ENCODE measurements at regions not wholly inside any gene's neighbourhood (a gene's known extent, or its start where the extent isn't known, plus 50 kb on each side); places are given as distances from the start of the nearest gene placed in this dataset.

DNA sequence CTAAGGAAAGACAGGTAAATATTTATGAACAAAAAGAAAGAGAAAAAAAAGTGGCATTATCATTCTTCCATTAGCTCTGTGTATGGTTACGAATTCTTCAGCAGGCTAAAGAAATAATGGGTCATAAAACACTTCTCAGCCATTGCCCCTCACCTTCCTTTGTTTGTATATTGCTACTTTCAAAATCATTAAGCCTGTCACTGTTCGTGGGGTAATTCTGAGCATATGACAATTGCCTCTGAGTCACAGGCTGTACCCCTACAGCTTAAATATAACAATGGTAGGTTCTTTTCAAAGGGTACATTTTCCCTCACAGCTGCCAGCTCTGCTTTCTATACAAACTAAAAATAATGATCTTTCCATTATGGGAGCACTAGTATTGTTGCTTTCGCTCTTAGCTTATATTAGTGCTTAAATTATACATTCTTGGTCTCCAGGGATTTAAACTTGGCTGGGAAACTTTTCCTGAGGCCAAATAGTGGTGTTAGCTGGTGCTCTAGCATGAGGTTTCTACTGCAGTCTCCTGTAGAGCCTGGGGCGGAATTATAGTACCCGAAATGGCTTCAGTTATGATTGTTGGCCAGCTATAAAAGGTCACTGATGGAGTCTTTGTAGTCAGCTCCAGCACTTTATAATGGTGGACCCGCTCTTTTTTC, 74.7 kb upstream of the CDH11 start:
- H3K4me1 Mint-ChIP-seq, result no peaks in the 10 kb centered on the region
- H3K4me3 Mint-ChIP-seq, result no peak overlapping the region
- H3K27ac Mint-ChIP-seq, result no peak overlapping the region
- no peaks in the 10 kb centered on the region for H3K9me3 Mint-ChIP-seq
- no peak for DNase-seq (ENCODE audit: low spot score)
- TF ChIP-seq, protein P1, sequence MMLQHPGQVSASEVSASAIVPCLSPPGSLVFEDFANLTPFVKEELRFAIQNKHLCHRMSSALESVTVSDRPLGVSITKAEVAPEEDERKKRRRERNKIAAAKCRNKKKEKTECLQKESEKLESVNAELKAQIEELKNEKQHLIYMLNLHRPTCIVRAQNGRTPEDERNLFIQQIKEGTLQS (CRISPR knock-in tag; conservative IDR thresholded peaks at IDR 0.05), result no peak
- no peak for TF ChIP-seq GRHL2 (CRISPR knock-in tag; IDR thresholded peaks at IDR 0.05; ENCODE audit: insufficient replicate concordance, severe bottlenecking)
- no peak for TF ChIP-seq NFATC4 (CRISPR knock-in tag; IDR thresholded peaks at IDR 0.05)
- no peak for TF ChIP-seq ZBTB21 (CRISPR knock-in tag; IDR thresholded peaks at IDR 0.05; ENCODE audit: borderline replicate concordance)
- TF ChIP-seq, protein P2, sequence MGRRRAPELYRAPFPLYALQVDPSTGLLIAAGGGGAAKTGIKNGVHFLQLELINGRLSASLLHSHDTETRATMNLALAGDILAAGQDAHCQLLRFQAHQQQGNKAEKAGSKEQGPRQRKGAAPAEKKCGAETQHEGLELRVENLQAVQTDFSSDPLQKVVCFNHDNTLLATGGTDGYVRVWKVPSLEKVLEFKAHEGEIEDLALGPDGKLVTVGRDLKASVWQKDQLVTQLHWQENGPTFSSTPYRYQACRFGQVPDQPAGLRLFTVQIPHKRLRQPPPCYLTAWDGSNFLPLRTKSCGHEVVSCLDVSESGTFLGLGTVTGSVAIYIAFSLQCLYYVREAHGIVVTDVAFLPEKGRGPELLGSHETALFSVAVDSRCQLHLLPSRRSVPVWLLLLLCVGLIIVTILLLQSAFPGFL (CRISPR knock-in tag; IDR thresholded peaks at IDR 0.05; ENCODE audit: borderline replicate concordance), result no peak
- TF ChIP-seq, protein P3, sequence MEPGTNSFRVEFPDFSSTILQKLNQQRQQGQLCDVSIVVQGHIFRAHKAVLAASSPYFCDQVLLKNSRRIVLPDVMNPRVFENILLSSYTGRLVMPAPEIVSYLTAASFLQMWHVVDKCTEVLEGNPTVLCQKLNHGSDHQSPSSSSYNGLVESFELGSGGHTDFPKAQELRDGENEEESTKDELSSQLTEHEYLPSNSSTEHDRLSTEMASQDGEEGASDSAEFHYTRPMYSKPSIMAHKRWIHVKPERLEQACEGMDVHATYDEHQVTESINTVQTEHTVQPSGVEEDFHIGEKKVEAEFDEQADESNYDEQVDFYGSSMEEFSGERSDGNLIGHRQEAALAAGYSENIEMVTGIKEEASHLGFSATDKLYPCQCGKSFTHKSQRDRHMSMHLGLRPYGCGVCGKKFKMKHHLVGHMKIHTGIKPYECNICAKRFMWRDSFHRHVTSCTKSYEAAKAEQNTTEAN (CRISPR knock-in tag; IDR thresholded peaks at IDR 0.05), result no peak
- TF ChIP-seq, protein P4, sequence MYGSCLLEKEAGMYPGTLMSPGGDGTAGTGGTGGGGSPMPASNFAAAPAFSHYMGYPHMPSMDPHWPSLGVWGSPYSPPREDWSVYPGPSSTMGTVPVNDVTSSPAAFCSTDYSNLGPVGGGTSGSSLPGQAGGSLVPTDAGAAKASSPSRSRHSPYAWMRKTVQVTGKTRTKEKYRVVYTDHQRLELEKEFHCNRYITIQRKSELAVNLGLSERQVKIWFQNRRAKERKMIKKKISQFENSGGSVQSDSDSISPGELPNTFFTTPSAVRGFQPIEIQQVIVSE (CRISPR knock-in tag; IDR thresholded peaks at IDR 0.05; ENCODE audit: borderline replicate concordance), result no peak
- no peak for TF ChIP-seq ZNF219 (CRISPR knock-in tag; IDR thresholded peaks at IDR 0.05; ENCODE audit: borderline replicate concordance)
- TF ChIP-seq ETV6 (CRISPR knock-in tag; IDR thresholded peaks at IDR 0.05), result no peak
- no peak for TF ChIP-seq MYBL2 (CRISPR knock-in tag; IDR thresholded peaks at IDR 0.05)
- TF ChIP-seq ATF1 (CRISPR knock-in tag; IDR thresholded peaks at IDR 0.05), result no peak
- no peak for ATAC-seq
- H3K27me3 Mint-ChIP-seq (ENCODE audit: low read depth), result peaks cover 62% of the 10 kb centered on the region
- CTCF ChIA-PET, result no interaction called here
- POLR2A ChIA-PET, result no interaction called here
- no peaks in the 10 kb centered on the region for H3K36me3 Mint-ChIP-seq

DNA sequence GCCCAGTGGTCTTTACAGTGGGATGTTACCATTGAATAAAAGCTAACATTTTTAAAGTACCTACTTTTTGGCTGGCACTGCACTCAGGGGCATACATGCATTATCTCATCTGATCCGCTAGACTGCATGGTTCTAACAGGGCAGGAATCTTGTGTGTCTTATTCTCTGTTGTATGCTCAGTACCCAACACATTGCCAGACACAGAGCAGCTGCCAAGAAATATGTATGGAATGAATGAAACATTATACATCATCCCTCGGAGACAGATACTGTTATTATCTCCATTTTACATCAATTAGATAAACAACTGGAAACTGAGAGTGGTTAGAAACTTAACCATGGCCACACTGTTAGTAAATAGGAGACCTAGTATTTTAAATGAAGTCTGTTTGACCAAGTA, 74.1 kb upstream of the CDH11 start:
- H3K9me3 Mint-ChIP-seq, result no peaks in the 10 kb centered on the region
- TF ChIP-seq SMAD4 (CRISPR knock-in tag; IDR thresholded peaks at IDR 0.05) (no peak), KAT7 (CRISPR knock-in tag; IDR thresholded peaks at IDR 0.05; ENCODE audit: borderline replicate concordance) (no peak), EMX1 (CRISPR knock-in tag; IDR thresholded peaks at IDR 0.05) (no peak), ZNF138 (CRISPR knock-in tag; conservative IDR thresholded peaks at IDR 0.05) (no peak), TCF7 (CRISPR knock-in tag; IDR thresholded peaks at IDR 0.05; ENCODE audit: low read depth) (no peak), FOXJ3 (CRISPR knock-in tag; IDR thresholded peaks at IDR 0.05; ENCODE audit: borderline replicate concordance) (no peak), ZNF396 (CRISPR knock-in tag; IDR thresholded peaks at IDR 0.05; ENCODE audit: borderline replicate concordance) (no peak), ZNF219 (CRISPR knock-in tag; IDR thresholded peaks at IDR 0.05; ENCODE audit: borderline replicate concordance) (no peak), HMGA2 (CRISPR knock-in tag; IDR thresholded peaks at IDR 0.05) (no peak)
- TF ChIP-seq, protein P5, sequence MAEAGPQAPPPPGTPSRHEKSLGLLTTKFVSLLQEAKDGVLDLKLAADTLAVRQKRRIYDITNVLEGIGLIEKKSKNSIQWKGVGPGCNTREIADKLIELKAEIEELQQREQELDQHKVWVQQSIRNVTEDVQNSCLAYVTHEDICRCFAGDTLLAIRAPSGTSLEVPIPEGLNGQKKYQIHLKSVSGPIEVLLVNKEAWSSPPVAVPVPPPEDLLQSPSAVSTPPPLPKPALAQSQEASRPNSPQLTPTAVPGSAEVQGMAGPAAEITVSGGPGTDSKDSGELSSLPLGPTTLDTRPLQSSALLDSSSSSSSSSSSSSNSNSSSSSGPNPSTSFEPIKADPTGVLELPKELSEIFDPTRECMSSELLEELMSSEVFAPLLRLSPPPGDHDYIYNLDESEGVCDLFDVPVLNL (CRISPR knock-in tag; IDR thresholded peaks at IDR 0.05; ENCODE audit: borderline replicate concordance, low read depth), result no peak
- TF ChIP-seq, protein P6, sequence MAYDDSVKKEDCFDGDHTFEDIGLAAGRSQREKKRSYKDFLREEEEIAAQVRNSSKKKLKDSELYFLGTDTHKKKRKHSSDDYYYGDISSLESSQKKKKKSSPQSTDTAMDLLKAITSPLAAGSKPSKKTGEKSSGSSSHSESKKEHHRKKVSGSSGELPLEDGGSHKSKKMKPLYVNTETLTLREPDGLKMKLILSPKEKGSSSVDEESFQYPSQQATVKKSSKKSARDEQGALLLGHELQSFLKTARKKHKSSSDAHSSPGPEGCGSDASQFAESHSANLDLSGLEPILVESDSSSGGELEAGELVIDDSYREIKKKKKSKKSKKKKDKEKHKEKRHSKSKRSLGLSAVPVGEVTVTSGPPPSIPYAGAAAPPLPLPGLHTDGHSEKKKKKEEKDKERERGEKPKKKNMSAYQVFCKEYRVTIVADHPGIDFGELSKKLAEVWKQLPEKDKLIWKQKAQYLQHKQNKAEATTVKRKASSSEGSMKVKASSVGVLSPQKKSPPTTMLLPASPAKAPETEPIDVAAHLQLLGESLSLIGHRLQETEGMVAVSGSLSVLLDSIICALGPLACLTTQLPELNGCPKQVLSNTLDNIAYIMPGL (CRISPR knock-in tag; IDR thresholded peaks at IDR 0.05), result no peak
- TF ChIP-seq, protein P7, sequence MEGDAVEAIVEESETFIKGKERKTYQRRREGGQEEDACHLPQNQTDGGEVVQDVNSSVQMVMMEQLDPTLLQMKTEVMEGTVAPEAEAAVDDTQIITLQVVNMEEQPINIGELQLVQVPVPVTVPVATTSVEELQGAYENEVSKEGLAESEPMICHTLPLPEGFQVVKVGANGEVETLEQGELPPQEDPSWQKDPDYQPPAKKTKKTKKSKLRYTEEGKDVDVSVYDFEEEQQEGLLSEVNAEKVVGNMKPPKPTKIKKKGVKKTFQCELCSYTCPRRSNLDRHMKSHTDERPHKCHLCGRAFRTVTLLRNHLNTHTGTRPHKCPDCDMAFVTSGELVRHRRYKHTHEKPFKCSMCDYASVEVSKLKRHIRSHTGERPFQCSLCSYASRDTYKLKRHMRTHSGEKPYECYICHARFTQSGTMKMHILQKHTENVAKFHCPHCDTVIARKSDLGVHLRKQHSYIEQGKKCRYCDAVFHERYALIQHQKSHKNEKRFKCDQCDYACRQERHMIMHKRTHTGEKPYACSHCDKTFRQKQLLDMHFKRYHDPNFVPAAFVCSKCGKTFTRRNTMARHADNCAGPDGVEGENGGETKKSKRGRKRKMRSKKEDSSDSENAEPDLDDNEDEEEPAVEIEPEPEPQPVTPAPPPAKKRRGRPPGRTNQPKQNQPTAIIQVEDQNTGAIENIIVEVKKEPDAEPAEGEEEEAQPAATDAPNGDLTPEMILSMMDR (IDR thresholded peaks at IDR 0.05), result no peak
- TF ChIP-seq, protein P8, sequence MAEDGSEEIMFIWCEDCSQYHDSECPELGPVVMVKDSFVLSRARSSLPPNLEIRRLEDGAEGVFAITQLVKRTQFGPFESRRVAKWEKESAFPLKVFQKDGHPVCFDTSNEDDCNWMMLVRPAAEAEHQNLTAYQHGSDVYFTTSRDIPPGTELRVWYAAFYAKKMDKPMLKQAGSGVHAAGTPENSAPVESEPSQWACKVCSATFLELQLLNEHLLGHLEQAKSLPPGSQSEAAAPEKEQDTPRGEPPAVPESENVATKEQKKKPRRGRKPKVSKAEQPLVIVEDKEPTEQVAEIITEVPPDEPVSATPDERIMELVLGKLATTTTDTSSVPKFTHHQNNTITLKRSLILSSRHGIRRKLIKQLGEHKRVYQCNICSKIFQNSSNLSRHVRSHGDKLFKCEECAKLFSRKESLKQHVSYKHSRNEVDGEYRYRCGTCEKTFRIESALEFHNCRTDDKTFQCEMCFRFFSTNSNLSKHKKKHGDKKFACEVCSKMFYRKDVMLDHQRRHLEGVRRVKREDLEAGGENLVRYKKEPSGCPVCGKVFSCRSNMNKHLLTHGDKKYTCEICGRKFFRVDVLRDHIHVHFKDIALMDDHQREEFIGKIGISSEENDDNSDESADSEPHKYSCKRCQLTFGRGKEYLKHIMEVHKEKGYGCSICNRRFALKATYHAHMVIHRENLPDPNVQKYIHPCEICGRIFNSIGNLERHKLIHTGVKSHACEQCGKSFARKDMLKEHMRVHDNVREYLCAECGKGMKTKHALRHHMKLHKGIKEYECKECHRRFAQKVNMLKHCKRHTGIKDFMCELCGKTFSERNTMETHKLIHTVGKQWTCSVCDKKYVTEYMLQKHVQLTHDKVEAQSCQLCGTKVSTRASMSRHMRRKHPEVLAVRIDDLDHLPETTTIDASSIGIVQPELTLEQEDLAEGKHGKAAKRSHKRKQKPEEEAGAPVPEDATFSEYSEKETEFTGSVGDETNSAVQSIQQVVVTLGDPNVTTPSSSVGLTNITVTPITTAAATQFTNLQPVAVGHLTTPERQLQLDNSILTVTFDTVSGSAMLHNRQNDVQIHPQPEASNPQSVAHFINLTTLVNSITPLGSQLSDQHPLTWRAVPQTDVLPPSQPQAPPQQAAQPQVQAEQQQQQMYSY (CRISPR knock-in tag; IDR thresholded peaks at IDR 0.05), result no peak
- no peaks in the 10 kb centered on the region for H3K36me3 Mint-ChIP-seq
- H3K4me3 Mint-ChIP-seq, result no peak overlapping the region
- DNase-seq (ENCODE audit: low spot score) (no peak), ATAC-seq (no peak)
- CTCF ChIA-PET, result no interaction called here
- no peaks in the 10 kb centered on the region for H3K4me1 Mint-ChIP-seq
- peaks cover 57% of the 10 kb centered on the region for H3K27me3 Mint-ChIP-seq (ENCODE audit: low read depth)
- H3K27ac Mint-ChIP-seq, result no peak overlapping the region
- POLR2A ChIA-PET, result no interaction called here

All from WTC11 (cell line).